Caco-2 (cell line): ENCODE measurements at regions not wholly inside any gene's neighbourhood (a gene's known extent, or its start where the extent isn't known, plus 50 kb on each side); places are given as distances from the start of the nearest gene placed in this dataset.

ENCODE experiments used
- BruUV-seq: library from RNA; stranded (reverse); fragments of 400-500 nt; replicated peaks from 2 replicates; lab custom pipeline; 2021; lab: Mats Ljungman, UMichigan
- CTCF ChIA-PET: fragments of 300-600 bp; sonication (Branson Sonifier 250); formaldehyde crosslinking; loops from one replicate; lab custom pipeline; 2022; ENCODE audit warnings: antibody characterized with exemption; lab: Charles Lee
- POLR2A ChIA-PET: fragments of 300-600 bp; sonication (Branson Sonifier 250); formaldehyde crosslinking; loops from one replicate; lab custom pipeline; 2022; ENCODE audit warnings: antibody characterized with exemption; lab: Charles Lee
- DNase-seq, 2 experiments: peaks; one replicate each; pipeline versions ENCODE4 v3.0.0 to v3.0.0-alpha.2; 2020 to 2022
- H3K27me3 ChIP-seq: replicated peaks from 2 replicates; pipeline ENCODE4 v1.6.0; 2011; ENCODE audit warnings: low read length; ENCODE audit not compliant: control insufficient read depth, insufficient read depth
- H3K36me3 ChIP-seq: 2 replicates; pipeline ENCODE4 v1.5.1; 2011; ENCODE audit warnings: low read length; ENCODE audit not compliant: control insufficient read depth, insufficient read depth
- H3K4me1 ChIP-seq: fragments of 250-450 bp; sonication (Bioruptor Pico); 2 replicates; pipeline ENCODE4 v1.5.1; 2020; ENCODE audit warnings: mild to moderate bottlenecking
- H3K4me3 ChIP-seq: 2 replicates; pipeline ENCODE4 v1.5.1; 2011; ENCODE audit warnings: low read depth, mild to moderate bottlenecking, control low read depth, low read length
- H3K9me3 ChIP-seq: fragments of 250-450 bp; sonication (Bioruptor Pico); 2 replicates; pipeline ENCODE4 v1.5.1; 2020; ENCODE audit warnings: mild to moderate bottlenecking, moderate library complexity
- H3K27ac Mint-ChIP-seq: one replicate; pipeline ENCODE4 v1.8.0; 2022; ENCODE audit warnings: mixed read lengths; ENCODE audit not compliant: unreplicated experiment
- H3K27me3 Mint-ChIP-seq: one replicate; pipeline ENCODE4 v1.8.0; 2022; ENCODE audit warnings: mixed read lengths; ENCODE audit not compliant: insufficient read depth, unreplicated experiment
- H3K36me3 Mint-ChIP-seq: one replicate; pipeline ENCODE4 v1.8.0; 2022; ENCODE audit warnings: mild to moderate bottlenecking, mixed read lengths; ENCODE audit not compliant: insufficient read depth, unreplicated experiment
- H3K4me1 Mint-ChIP-seq: one replicate; pipeline ENCODE4 v1.8.0; 2022; ENCODE audit warnings: low read depth, mixed read lengths; ENCODE audit not compliant: unreplicated experiment
- H3K4me3 Mint-ChIP-seq: one replicate; pipeline ENCODE4 v1.8.0; 2022; ENCODE audit warnings: mild to moderate bottlenecking, moderate library complexity, mixed read lengths; ENCODE audit not compliant: unreplicated experiment
- H3K9me3 Mint-ChIP-seq: one replicate; pipeline ENCODE4 v1.8.0; 2022; ENCODE audit warnings: mixed read lengths; ENCODE audit not compliant: unreplicated experiment
- CTCF ChIP-seq, 2 experiments: fragments of 200-600 bp in 1 of 2; IDR thresholded peaks; 1 replicate in 1 of 2; 2 replicates in 1 of 2; pipeline versions ENCODE4 v1.5.1 to v1.8.0; 2011 to 2022; ENCODE audit warnings: antibody characterized with exemption in 1 of 2, control low read depth in 1 of 2, inconsistent platforms in 1 of 2, low read depth in 1 of 2, low read length in 1 of 2, mild to moderate bottlenecking in 1 of 2, moderate library complexity in 1 of 2; ENCODE audit not compliant: insufficient read depth in 1 of 2, severe bottlenecking in 1 of 2, unreplicated experiment in 1 of 2
- intact Hi-C: fragments of 100-400 bp; cut with micrococcal nuclease; formaldehyde crosslinking; loops from one replicate; pipeline ENCODE4 v1.10.0; 2022; ENCODE audit not compliant: unreplicated experiment

DNA sequence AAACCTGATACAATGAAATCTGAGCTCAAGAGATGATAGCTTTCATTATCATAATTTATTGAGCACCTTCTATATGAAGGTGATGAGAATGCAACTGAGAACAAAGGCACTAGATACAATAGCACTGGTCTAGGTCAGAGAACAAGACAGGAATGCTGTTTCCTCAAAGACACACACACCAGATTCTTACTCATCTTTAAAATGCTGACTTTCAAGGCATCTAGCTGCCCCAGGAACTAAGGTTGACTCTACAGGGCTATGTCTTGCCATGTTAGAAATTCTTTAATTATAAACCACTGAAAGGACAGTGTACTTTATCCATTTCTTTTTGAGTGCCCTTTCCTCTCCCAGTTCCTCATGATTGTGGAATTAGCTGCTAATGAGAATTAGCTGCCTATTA lies 195.4 kb upstream of the RMST start:
- Mint-ChIP-seq H3K27ac (no peak overlapping the region), H3K4me1 (no peaks in the 10 kb centered on the region), H3K27me3 (peaks cover 11% of the 10 kb centered on the region), H3K36me3 (no peaks in the 10 kb centered on the region), H3K9me3 (no peaks in the 10 kb centered on the region), H3K4me3 (no peak overlapping the region)
- no peak for DNase-seq
- no peaks in the 10 kb centered on the region for H3K4me1 ChIP-seq
- intact Hi-C loops: no loop called here
- POLR2A ChIA-PET: interaction anchor here (0.6 kb wide), 1 partner anchor 236 kb away, joined by 4 read pairs; no protein-coding TSS in a partner anchor
- no peaks in the 10 kb centered on the region for H3K9me3 ChIP-seq
- H3K36me3 ChIP-seq: no peaks in the 10 kb centered on the region
- H3K4me3 ChIP-seq: no peak overlapping the region
- no peak for TF ChIP-seq CTCF (IDR thresholded peaks at IDR 0.05; ENCODE audit: insufficient read depth in 1 of 2, low read depth in 1 of 2, low read length in 1 of 2, severe bottlenecking in 1 of 2, unreplicated experiment in 1 of 2)
- CTCF ChIA-PET: no interaction called here
- no peaks in the 10 kb centered on the region for H3K27me3 ChIP-seq
- BruUV-seq: no TSS peak

GRCh38 chr12:97267594-97268202 lies 194.9 kb upstream of the RMST start:
- no peak overlapping the region for H3K4me3 Mint-ChIP-seq
- BruUV-seq: no TSS peak
- H3K9me3 Mint-ChIP-seq: no peaks in the 10 kb centered on the region
- Histone ChIP-seq H3K36me3 (no peaks in the 10 kb centered on the region), H3K27me3 (no peaks in the 10 kb centered on the region), H3K4me1 (no peaks in the 10 kb centered on the region), H3K9me3 (no peaks in the 10 kb centered on the region), H3K4me3 (no peak overlapping the region)
- no peaks in the 10 kb centered on the region for H3K36me3 Mint-ChIP-seq
- no peak for DNase-seq
- peaks cover 11% of the 10 kb centered on the region for H3K27me3 Mint-ChIP-seq
- no peak overlapping the region for H3K27ac Mint-ChIP-seq
- H3K4me1 Mint-ChIP-seq: no peaks in the 10 kb centered on the region
- intact Hi-C loops: no loop called here
- POLR2A ChIA-PET: interaction anchor here (0.6 kb wide), 1 partner anchor 236 kb away, joined by 4 read pairs; no protein-coding TSS in a partner anchor
- TF ChIP-seq CTCF (IDR thresholded peaks at IDR 0.05; ENCODE audit: insufficient read depth in 1 of 2, low read depth in 1 of 2, low read length in 1 of 2, severe bottlenecking in 1 of 2, unreplicated experiment in 1 of 2): no peak
- CTCF ChIA-PET: no interaction called here

- Mint-ChIP-seq H3K4me3 (no peak overlapping the region), H3K36me3 (no peaks in the 10 kb centered on the region), H3K27ac (no peak overlapping the region), H3K9me3 (no peaks in the 10 kb centered on the region), H3K4me1 (no peaks in the 10 kb centered on the region), H3K27me3 (peaks cover 3% of the 10 kb centered on the region)
- Histone ChIP-seq H3K4me3 (no peak overlapping the region), H3K36me3 (no peaks in the 10 kb centered on the region), H3K4me1 (no peaks in the 10 kb centered on the region), H3K27me3 (no peaks in the 10 kb centered on the region), H3K9me3 (no peaks in the 10 kb centered on the region)
- CTCF ChIA-PET: no interaction called here
- POLR2A ChIA-PET: no interaction called here
- no peak for TF ChIP-seq CTCF (IDR thresholded peaks at IDR 0.05; ENCODE audit: insufficient read depth in 1 of 2, low read depth in 1 of 2, low read length in 1 of 2, severe bottlenecking in 1 of 2, unreplicated experiment in 1 of 2)
- BruUV-seq: no TSS peak
- intact Hi-C loops: no loop called here
- DNase-seq: no peak
Measured at GRCh38 chr12:97272471-97272870, 190.1 kb upstream of the RMST start.
